Stimulated activated CD8-positive, alpha-beta memory T cell treated with anti-CD3 and anti-CD28 coated beads, Interleukin-15, amount 100 ng/mL, for 1 hour (primary cell): ENCODE measurements at regions not wholly inside any gene's neighbourhood (a gene's known extent, or its start where the extent isn't known, plus 50 kb on each side); places are given as distances from the start of the nearest gene placed in this dataset.
"Not testable (repeated sequence)": the region's sequence is repeated elsewhere in the genome, so short reads cannot be mapped to it uniquely, and the experiment has no call there.

Experiments used
- DNase-seq: peaks from one replicate; pipeline ENCODE4 v3.0.0-alpha.2; 2020; ENCODE audit warnings: low read depth

GRCh38 chr10:30697221-30697620, 67.7 kb upstream of the LYZL2 start:
- not testable (repeated sequence) for DNase-seq

DNA sequence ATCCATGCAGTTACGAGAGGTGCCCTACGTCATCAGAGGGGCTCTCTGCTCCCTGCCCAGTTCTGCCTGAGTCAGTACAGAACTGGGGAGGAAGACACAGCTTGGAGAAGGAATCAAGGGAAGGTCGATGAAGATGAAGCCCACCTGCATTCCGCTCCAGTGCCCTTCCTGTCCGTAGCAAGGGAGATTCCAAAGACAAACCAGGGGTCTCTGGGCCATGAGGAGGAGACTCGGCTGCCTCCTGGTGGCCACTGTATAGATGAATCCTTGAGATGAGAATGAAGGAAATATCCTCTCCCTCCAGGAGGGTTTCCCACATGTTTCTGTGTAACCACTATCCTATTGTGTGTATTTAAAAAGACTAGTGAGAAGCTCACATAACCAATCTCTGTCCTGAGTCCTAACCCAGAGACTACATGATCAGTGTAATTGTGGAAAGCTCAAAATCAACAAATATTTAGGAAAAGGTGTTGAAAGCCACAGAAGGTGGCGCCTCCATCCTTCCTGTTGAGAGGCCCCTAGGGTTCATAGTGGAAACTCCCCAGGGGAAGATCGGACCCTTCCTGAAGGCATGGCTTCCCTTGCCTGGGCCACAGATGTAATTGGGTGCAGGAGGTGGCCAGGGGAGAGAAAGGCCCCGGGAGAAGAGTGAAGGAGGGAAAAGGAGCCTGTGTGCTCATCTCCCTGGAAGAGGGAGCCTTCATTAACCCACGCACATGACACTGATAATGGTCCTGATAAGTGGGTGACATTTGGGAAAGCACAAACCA, 67.0 kb upstream of the LYZL2 start:
- not testable (repeated sequence) for DNase-seq

DNA sequence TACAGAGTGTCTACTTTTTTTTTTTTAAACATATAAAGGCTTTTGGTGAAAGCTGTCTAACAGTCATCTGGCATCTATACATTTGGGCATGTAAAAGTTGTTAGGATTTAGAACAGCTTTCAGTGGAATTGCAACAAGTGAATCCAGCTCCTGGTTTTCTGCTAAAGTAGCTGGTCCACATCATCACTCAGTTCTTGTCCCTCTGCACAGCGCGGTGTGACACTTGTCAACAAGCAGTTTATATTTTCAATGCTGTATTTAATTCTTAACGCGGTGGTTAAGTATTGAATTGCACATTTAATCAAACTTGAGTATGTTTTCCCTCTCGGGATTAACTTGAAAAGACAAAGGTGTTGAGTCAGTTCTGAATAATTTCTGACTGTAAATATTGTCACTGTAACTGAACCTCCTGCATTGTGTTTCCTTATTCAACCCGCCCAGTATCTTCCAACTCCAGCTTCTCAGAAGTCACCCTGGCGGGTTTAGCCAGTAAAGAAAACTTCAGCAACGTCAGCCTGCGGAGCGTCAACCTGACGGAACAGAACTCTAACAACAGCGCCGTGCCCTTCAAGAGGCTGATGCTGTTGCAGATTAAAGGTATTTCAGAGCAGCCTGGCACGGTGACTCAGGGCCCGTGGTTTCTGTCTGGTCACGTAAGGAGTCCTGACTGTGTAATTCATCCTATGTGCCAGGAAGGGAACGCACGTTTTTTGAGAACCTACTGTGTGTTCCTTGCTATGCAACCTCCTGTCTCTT, 66.1 kb upstream of the LYZL2 start:
- peak; percentile 52 for DNase-seq

DNA sequence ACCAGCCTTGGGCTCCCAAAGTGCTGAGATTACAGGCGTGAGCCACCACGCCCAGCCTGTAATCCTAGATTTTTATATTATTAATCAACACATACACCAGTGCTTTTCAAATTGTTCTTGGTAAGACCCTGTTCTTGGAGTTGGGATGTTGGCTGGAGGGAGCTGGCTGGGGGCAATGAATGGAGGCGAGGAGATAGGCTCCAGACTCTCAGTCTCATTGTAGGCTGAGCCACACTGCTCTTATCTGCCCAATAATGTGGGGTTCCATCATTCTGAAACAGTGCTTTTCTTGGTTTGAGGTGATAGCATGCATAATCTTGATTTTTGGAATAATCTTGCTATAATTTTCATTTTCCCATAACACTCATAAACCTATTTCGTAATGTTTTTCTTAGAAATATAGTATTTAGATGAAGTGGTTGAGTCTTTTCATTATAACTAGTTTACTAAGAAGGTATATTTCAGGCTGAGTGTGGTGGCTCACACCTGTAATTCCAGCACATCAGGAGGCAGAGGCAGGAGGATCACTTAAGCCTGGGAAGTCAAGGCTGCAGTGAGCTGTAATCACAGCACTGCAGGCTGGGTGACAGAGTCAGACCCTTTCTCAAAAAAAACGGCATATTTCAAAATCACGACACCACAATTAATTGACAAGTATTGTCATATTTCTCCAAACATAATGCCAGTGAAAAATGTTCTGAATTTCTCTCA, 65.1 kb upstream of the LYZL2 start:
- DNase-seq, result no peak

DNA sequence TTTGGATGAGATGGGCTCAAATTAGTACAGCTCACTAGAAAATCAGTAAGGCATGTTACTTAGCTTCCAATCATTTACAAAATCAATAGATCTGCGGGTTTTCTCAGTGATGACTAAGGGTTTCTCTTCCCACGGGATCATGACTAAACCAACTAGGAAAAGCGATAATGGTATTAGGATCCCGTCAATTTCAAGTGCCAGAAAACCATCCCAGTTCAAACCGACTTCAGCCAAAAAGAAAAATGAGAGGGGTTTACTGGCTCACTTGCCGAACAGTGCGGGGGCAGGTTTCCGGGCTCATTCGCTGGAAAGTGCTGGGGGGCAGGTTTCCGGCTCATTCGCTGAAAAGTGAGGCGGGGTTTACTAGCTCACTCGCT, 62.1 kb upstream of the LYZL2 start:
- no peak for DNase-seq

DNA sequence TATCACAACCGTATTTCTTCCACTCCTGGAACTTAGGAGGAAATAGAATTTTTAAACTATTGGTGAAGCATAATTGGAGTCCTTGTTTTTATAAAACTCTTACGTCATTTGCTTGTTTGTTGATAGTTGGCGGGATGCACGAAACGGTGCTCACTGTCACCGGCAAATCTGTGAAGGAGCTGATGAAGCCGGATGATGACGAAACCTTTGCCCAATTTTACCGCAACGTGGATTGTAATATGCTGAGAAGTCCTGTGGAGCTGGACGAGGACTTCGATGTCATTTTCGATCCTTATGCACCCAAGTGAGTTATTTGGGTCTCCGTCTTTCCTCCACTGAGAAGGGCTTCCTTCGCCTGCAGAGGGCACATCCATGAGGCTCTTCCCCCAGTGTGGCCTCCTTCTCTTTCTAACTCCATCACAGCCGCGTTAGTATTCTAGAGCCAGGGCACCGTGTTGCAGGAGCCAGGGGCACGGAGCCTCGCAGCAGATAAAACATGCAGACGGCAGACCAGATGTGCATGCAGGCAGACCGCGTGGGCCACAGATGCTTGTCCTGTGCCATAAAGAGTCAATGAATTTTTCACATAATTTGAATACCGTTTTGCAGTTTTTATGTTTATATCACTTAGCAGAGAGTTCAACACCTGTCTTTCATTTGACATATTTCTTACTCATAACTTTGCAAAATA, 61.5 kb upstream of the LYZL2 start:
- not testable (repeated sequence) for DNase-seq

GRCh38 chr10:30688456-30688855, 58.9 kb upstream of the LYZL2 start:
- DNase-seq, result no peak

- peak; percentile 67 for DNase-seq
These were observed 58.2 kb upstream of the LYZL2 start for GRCh38 chr10:30687698-30688213.

GRCh38 chr10:30686708-30687107, 57.2 kb upstream of the LYZL2 start:
- no peak for DNase-seq

GRCh38 chr10:30683496-30683895, 53.9 kb upstream of the LYZL2 start:
- no peak for DNase-seq

GRCh38 chr10:30682377-30683199, 53.0 kb upstream of the LYZL2 start:
- DNase-seq, result peak; percentile 23

- no peak for DNase-seq
These were observed 51.4 kb upstream of the LYZL2 start for GRCh38 chr10:30680908-30681307.
